Stimulated activated CD8-positive, alpha-beta memory T cell treated with anti-CD3 and anti-CD28 coated beads, Interleukin-4, amount 100 ng/mL, for 1 hour (primary cell): ENCODE measurements at regions not wholly inside any gene's neighbourhood (a gene's known extent, or its start where the extent isn't known, plus 50 kb on each side); places are given as distances from the start of the nearest gene placed in this dataset.
"Not testable (repeated sequence)": the region's sequence is repeated elsewhere in the genome, so short reads cannot be mapped to it uniquely, and the experiment has no call there.

Experiments
- DNase-seq, 2 donors: peaks; one replicate each; pipeline ENCODE4 v3.0.0-alpha.2; 2020; ENCODE audit warnings: low read depth in 2 of 2, low spot score in 1 of 2

- DNase-seq: no peak
Observed at GRCh38 chr18:44568986-44569385, 111.7 kb upstream of the SETBP1 start.

- DNase-seq: no peak
Observed at GRCh38 chr18:44569391-44570055, 111.2 kb upstream of the SETBP1 start.

- DNase-seq: no peak
Observed at GRCh38 chr18:44579028-44579702, 101.5 kb upstream of the SETBP1 start.

GRCh38 chr18:44579745-44580144, 100.9 kb upstream of the SETBP1 start:
- DNase-seq: no peak

- no peak for DNase-seq
Observed at GRCh38 chr18:44580159-44580558, 100.5 kb upstream of the SETBP1 start.

GRCh38 chr18:44580782-44581181, 99.9 kb upstream of the SETBP1 start:
- DNase-seq: not testable (repeated sequence)

- no peak for DNase-seq
Observed at GRCh38 chr18:44582456-44582855, 98.2 kb upstream of the SETBP1 start.

GRCh38 chr18:44584900-44585299, 95.8 kb upstream of the SETBP1 start:
- no peak for DNase-seq

- DNase-seq: no peak
Observed at GRCh38 chr18:44586782-44587524, 93.7 kb upstream of the SETBP1 start.

GRCh38 chr18:44588508-44588907, 92.2 kb upstream of the SETBP1 start:
- no peak for DNase-seq

GRCh38 chr18:44589693-44590355, 90.9 kb upstream of the SETBP1 start:
- no peak for DNase-seq

- no peak for DNase-seq
Observed at GRCh38 chr18:44590956-44591670, 89.6 kb upstream of the SETBP1 start.

- no peak for DNase-seq
Observed at GRCh38 chr18:44592639-44593038, 88.0 kb upstream of the SETBP1 start.

GRCh38 chr18:44594799-44595467, 85.8 kb upstream of the SETBP1 start:
- DNase-seq: no peak

GRCh38 chr18:44597797-44598196, 82.9 kb upstream of the SETBP1 start:
- DNase-seq: no peak

GRCh38 chr18:44598514-44598913, 82.2 kb upstream of the SETBP1 start:
- DNase-seq: no peak

GRCh38 chr18:44599412-44599811, 81.3 kb upstream of the SETBP1 start:
- no peak for DNase-seq

- DNase-seq: no peak
Observed at GRCh38 chr18:44601447-44601846, 79.2 kb upstream of the SETBP1 start.

GRCh38 chr18:44602380-44602779, 78.3 kb upstream of the SETBP1 start:
- DNase-seq: no peak

- no peak for DNase-seq
Observed at GRCh38 chr18:44602845-44603244, 77.8 kb upstream of the SETBP1 start.
